Keratinocyte (primary cell): ENCODE measurements at regions not wholly inside any gene's neighbourhood (a gene's known extent, or its start where the extent isn't known, plus 50 kb on each side); places are given as distances from the start of the nearest gene placed in this dataset.
"Not testable (repeated sequence)": the region's sequence is repeated elsewhere in the genome, so short reads cannot be mapped to it uniquely, and the experiment has no call there.

ENCODE experiments used
- DNase-seq: peaks from one replicate; pipeline ENCODE4 v3.0.0-alpha.2; 2011; ENCODE audit warnings: low read depth, missing footprints, low spot score
- FAIRE-seq: peaks from 2 replicates; lab custom pipeline; 2011; peaks lifted over from hg19 to GRCh38; lab: Jason Lieb, UNC
- H2AFZ ChIP-seq: 2 replicates; pipeline ENCODE4 v1.6.0; 2012; ENCODE audit warnings: low read length, control low read depth, inconsistent platforms; ENCODE audit not compliant: control insufficient read depth
- H3K27ac ChIP-seq: 2 replicates; pipeline ENCODE4 v1.5.1; 2011; ENCODE audit warnings: low read length; ENCODE audit not compliant: control insufficient read depth, insufficient read depth
- H3K27me3 ChIP-seq: 3 replicates; pipeline ENCODE4 v1.6.0; 2011; ENCODE audit warnings: low read length; ENCODE audit not compliant: control insufficient read depth, insufficient read depth; ENCODE audit errors: extremely low read depth
- H3K36me3 ChIP-seq, 2 experiments: 2 replicates in 1 of 2; 3 replicates in 1 of 2; pipeline ENCODE4 v1.5.1; 2011; ENCODE audit warnings: low read length in 2 of 2, mild to moderate bottlenecking in 1 of 2; ENCODE audit not compliant: control insufficient read depth in 2 of 2, insufficient read depth in 2 of 2; ENCODE audit errors: extremely low read depth in 1 of 2
- H3K4me1 ChIP-seq: 3 replicates; pipeline ENCODE4 v1.5.1; 2011; ENCODE audit warnings: low read length; ENCODE audit not compliant: control insufficient read depth, insufficient read depth; ENCODE audit errors: extremely low read depth
- H3K4me2 ChIP-seq: 3 replicates; pipeline ENCODE4 v1.6.0; 2011; ENCODE audit warnings: low read depth, low read length; ENCODE audit not compliant: control insufficient read depth, insufficient read depth; ENCODE audit errors: extremely low read depth
- H3K4me3 ChIP-seq, 3 experiments: fragments of 200-600 bp in 1 of 3; sonication (generic) in 1 of 3; 2 replicates in 2 of 3; 3 replicates in 1 of 3; pipeline ENCODE4 v1.5.1; 2011 to 2016; ENCODE audit warnings: low read length in 3 of 3, mild to moderate bottlenecking in 3 of 3, control low read depth in 2 of 3, inconsistent platforms in 1 of 3, low read depth in 1 of 3, mixed read lengths in 1 of 3, mixed run types in 1 of 3, moderate library complexity in 1 of 3; ENCODE audit not compliant: control insufficient read depth in 2 of 3, insufficient read depth in 2 of 3; ENCODE audit errors: extremely low read depth in 1 of 3
- H3K79me2 ChIP-seq: 2 replicates; pipeline ENCODE4 v1.6.0; 2012; ENCODE audit warnings: low read length; ENCODE audit not compliant: control insufficient read depth, insufficient read depth
- H3K9ac ChIP-seq: 3 replicates; pipeline ENCODE4 v1.6.0; 2011; ENCODE audit warnings: low read length; ENCODE audit not compliant: control insufficient read depth, insufficient read depth; ENCODE audit errors: extremely low read depth
- H3K9me1 ChIP-seq: 3 replicates; pipeline ENCODE4 v1.6.0; 2011; ENCODE audit warnings: low read length; ENCODE audit not compliant: control insufficient read depth, insufficient read depth; ENCODE audit errors: extremely low read depth
- H3K9me3 ChIP-seq: 2 replicates; pipeline ENCODE4 v1.5.1; 2012; ENCODE audit warnings: low read depth, low read length; ENCODE audit not compliant: control insufficient read depth
- H4K20me1 ChIP-seq: 3 replicates; pipeline ENCODE4 v1.6.0; 2011; ENCODE audit warnings: low read length; ENCODE audit not compliant: control insufficient read depth, insufficient read depth; ENCODE audit errors: extremely low read depth
- EZH2 ChIP-seq: IDR thresholded peaks from one replicate; pipeline ENCODE4 v1.6.1; 2012; ENCODE audit warnings: inconsistent platforms, mild to moderate bottlenecking, low read length, moderate library complexity
- dilution Hi-C: fragments of 300-500 bp; cut with MboI; formaldehyde crosslinking; loops from one replicate; pipeline ENCODE4 v1.7.0; 2020; ENCODE audit warnings: low sequenced_read_pairs; ENCODE audit not compliant: extremely low pct_ligation_motif_present
- TF ChIP-seq, protein P1 (sequence below), 3 experiments: IDR thresholded peaks in 1 of 3; conservative IDR thresholded peaks in 1 of 3; optimal IDR thresholded peaks in 1 of 3; 2 replicates in 2 of 3; 3 replicates in 1 of 3; pipeline versions ENCODE3 to v1.5.1; 2011; ENCODE audit warnings: low read length in 3 of 3, mild to moderate bottlenecking in 3 of 3, moderate library complexity in 2 of 3, control low read depth in 1 of 3, inconsistent platforms in 1 of 3; ENCODE audit not compliant: insufficient read depth in 2 of 3; ENCODE audit errors: extremely low read depth in 1 of 3

DNA sequence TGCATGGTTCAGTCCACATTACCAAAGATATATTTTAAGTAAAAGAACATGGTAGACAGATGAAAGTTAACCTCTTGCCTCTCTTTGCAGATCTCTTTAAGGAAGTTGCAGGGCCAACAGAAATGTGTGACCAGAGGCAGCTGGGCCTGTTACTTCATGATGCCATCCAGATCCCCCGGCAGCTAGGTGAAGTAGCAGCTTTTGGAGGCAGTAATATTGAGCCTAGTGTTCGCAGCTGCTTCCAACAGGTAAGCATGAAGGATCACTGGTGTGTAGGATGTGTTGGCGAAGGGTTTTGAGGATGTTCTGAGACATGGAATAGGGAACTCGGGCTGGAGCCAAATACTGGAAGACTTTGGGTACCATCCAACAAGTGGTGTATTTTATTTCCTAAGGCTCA is 508.6 kb downstream of the UTRN start:
- Histone ChIP-seq H3K4me1 (no peaks in the 10 kb centered on the region), H2AFZ (no peak overlapping the region), H3K9me1 (no peaks in the 10 kb centered on the region), H3K9me3 (no peaks in the 10 kb centered on the region), H3K9ac (no peak overlapping the region), H3K36me3 (no peaks in the 10 kb centered on the region), H3K27me3 (no peaks in the 10 kb centered on the region), H3K4me3 (no peak overlapping the region), H3K79me2 (no peaks in the 10 kb centered on the region), H3K27ac (no peak overlapping the region), H3K4me2 (no peak overlapping the region), H4K20me1 (no peaks in the 10 kb centered on the region)
- DNase-seq (no peak), FAIRE-seq (no peak)
- TF ChIP-seq, protein P1, sequence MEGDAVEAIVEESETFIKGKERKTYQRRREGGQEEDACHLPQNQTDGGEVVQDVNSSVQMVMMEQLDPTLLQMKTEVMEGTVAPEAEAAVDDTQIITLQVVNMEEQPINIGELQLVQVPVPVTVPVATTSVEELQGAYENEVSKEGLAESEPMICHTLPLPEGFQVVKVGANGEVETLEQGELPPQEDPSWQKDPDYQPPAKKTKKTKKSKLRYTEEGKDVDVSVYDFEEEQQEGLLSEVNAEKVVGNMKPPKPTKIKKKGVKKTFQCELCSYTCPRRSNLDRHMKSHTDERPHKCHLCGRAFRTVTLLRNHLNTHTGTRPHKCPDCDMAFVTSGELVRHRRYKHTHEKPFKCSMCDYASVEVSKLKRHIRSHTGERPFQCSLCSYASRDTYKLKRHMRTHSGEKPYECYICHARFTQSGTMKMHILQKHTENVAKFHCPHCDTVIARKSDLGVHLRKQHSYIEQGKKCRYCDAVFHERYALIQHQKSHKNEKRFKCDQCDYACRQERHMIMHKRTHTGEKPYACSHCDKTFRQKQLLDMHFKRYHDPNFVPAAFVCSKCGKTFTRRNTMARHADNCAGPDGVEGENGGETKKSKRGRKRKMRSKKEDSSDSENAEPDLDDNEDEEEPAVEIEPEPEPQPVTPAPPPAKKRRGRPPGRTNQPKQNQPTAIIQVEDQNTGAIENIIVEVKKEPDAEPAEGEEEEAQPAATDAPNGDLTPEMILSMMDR (optimal IDR thresholded peaks at IDR 0.05 in 1 of 3, IDR thresholded peaks at IDR 0.05 in 1 of 3, conservative IDR thresholded peaks at IDR 0.05 in 1 of 3; ENCODE audit: extremely low read depth in 1 of 3, insufficient read depth in 2 of 3, low read length in 3 of 3): no peak
- TF ChIP-seq EZH2: no peak
- dilution Hi-C loops: no loop called here

DNA sequence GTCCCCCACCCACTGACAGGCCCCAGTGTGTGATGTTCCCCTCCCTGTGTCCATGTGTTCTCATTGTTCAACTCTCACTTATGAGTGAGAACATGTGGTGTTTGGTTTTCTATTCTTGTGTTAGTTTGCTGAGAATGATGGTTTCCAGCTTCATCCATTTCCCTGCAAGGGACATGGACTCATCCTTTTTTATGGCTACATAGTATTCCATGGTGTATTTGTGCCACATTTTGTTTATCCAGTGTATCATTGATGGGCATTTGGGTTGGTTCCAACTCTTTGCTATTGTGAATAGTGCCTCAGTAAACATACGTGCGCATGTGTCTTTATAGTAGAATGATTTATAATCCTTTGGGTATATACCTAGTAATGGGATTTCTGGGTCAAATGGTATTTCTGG is 509.9 kb downstream of the UTRN start:
- H3K9ac ChIP-seq, FAIRE-seq, H3K36me3 ChIP-seq, H3K27me3 ChIP-seq, H3K9me1 ChIP-seq, H3K79me2 ChIP-seq, H3K4me3 ChIP-seq, H3K27ac ChIP-seq, H4K20me1 ChIP-seq, H3K9me3 ChIP-seq, H2AFZ ChIP-seq, DNase-seq, H3K4me1 ChIP-seq, dilution Hi-C loops, H3K4me2 ChIP-seq: not testable (repeated sequence)

DNA sequence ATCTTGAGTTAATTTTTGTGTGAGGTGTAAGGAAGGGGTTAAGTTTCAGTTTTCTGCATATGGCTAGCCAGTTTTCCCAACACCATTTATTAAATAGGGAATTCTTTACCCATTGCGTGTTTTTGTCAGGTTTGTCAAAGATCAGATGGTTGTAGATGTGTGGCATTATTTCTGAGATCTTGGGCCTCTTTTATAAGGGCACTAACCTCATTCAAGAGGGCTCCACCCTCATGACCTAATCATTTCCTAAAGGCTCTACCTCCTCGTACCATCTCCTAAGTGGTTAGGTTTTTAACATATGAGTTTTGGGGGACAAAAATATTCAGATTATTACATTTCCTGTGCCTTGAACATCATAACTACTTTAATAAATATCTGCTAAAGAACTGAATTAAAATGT is 510.9 kb downstream of the UTRN start:
- TF ChIP-seq, protein P1 (optimal IDR thresholded peaks at IDR 0.05 in 1 of 3, IDR thresholded peaks at IDR 0.05 in 1 of 3, conservative IDR thresholded peaks at IDR 0.05 in 1 of 3; ENCODE audit: extremely low read depth in 1 of 3, insufficient read depth in 2 of 3, low read length in 3 of 3): no peak
- no peak for TF ChIP-seq EZH2
- Histone ChIP-seq H4K20me1 (no peaks in the 10 kb centered on the region), H3K27me3 (no peaks in the 10 kb centered on the region), H2AFZ (no peak overlapping the region), H3K4me3 (no peak overlapping the region), H3K4me2 (no peak overlapping the region), H3K9me1 (no peaks in the 10 kb centered on the region), H3K79me2 (no peaks in the 10 kb centered on the region), H3K9ac (no peak overlapping the region), H3K4me1 (no peaks in the 10 kb centered on the region), H3K27ac (no peak overlapping the region), H3K9me3 (no peaks in the 10 kb centered on the region), H3K36me3 (no peaks in the 10 kb centered on the region)
- dilution Hi-C loops: no loop called here
- FAIRE-seq (no peak), DNase-seq (no peak)
